Neuronal stem cell (in vitro differentiated cells): ENCODE measurements at regions not wholly inside any gene's neighbourhood (a gene's known extent, or its start where the extent isn't known, plus 50 kb on each side); places are given as distances from the start of the nearest gene placed in this dataset.
A peak's percentile ranks its signal among the peaks of the same experiment; 100 is the strongest.

Experiments used
- DNase-seq: peaks from one replicate; pipeline ENCODE4 v3.0.0-alpha.2; 2013; ENCODE audit warnings: low spot score
- H2AFZ ChIP-seq: one replicate; pipeline ENCODE4 v1.6.1; 2013; ENCODE audit warnings: mild to moderate bottlenecking, low read length, inconsistent platforms
- H2AK5ac ChIP-seq: 2 replicates; pipeline ENCODE4 v1.6.1; 2013; ENCODE audit warnings: low read depth, mild to moderate bottlenecking, inconsistent platforms, low read length, moderate library complexity, mixed read lengths
- H2BK120ac ChIP-seq: 2 replicates; pipeline ENCODE4 v1.6.1; 2013; ENCODE audit warnings: low read depth, mild to moderate bottlenecking, inconsistent platforms, low read length, moderate library complexity, mixed read lengths
- H2BK12ac ChIP-seq: one replicate; pipeline ENCODE4 v1.6.1; 2013; ENCODE audit warnings: low read length, inconsistent platforms
- H2BK15ac ChIP-seq: 2 replicates; pipeline ENCODE4 v1.6.1; 2013; ENCODE audit warnings: mild to moderate bottlenecking, low read length, inconsistent platforms, mixed read lengths
- H2BK5ac ChIP-seq: one replicate; pipeline ENCODE4 v1.6.1; 2013; ENCODE audit warnings: inconsistent platforms, mild to moderate bottlenecking, low read length, moderate library complexity
- H3K14ac ChIP-seq: one replicate; pipeline ENCODE4 v1.6.1; 2013; ENCODE audit warnings: low read length, inconsistent platforms
- H3K18ac ChIP-seq: 2 replicates; pipeline ENCODE4 v1.6.1; 2013; ENCODE audit warnings: low read length, inconsistent platforms
- H3K23ac ChIP-seq: 2 replicates; pipeline ENCODE4 v1.6.1; 2013; ENCODE audit warnings: low read depth, mild to moderate bottlenecking, mixed read lengths, low read length, inconsistent platforms; ENCODE audit not compliant: poor library complexity
- H3K27ac ChIP-seq: replicated peaks from 3 replicates; pipeline ENCODE4 v1.5.1; 2013; ENCODE audit warnings: low read length, inconsistent platforms
- H3K27me3 ChIP-seq, 3 experiments: 2 replicates each; pipeline ENCODE4 v1.6.1; 2013; ENCODE audit warnings: low read length in 3 of 3, mild to moderate bottlenecking in 2 of 3, inconsistent platforms in 1 of 3, low read depth in 1 of 3, mixed read lengths in 1 of 3, moderate library complexity in 1 of 3; ENCODE audit not compliant: control insufficient read depth in 3 of 3, insufficient read depth in 3 of 3
- H3K36me3 ChIP-seq, 2 donors: replicated peaks in 1 of 2; 2 replicates each; pipeline ENCODE4 v1.6.1; 2013; ENCODE audit warnings: low read length in 2 of 2; ENCODE audit not compliant: control insufficient read depth in 2 of 2, insufficient read depth in 2 of 2
- H3K4ac ChIP-seq: 2 replicates; pipeline ENCODE4 v1.6.1; 2013; ENCODE audit warnings: inconsistent platforms, mild to moderate bottlenecking, low read length, moderate library complexity
- H3K4me1 ChIP-seq, 2 donors: 1 replicate in 1 of 2; 2 replicates in 1 of 2; pipeline ENCODE4 v1.6.1; 2013; ENCODE audit warnings: low read length in 2 of 2, low read depth in 1 of 2; ENCODE audit not compliant: control insufficient read depth in 2 of 2, insufficient read depth in 1 of 2
- H3K4me2 ChIP-seq: one replicate; pipeline ENCODE4 v1.6.1; 2013; ENCODE audit warnings: mild to moderate bottlenecking, low read length, inconsistent platforms; ENCODE audit not compliant: insufficient read depth, poor library complexity, severe bottlenecking
- H3K4me3 ChIP-seq, 2 donors: 2 replicates each; pipeline ENCODE4 v1.5.1; 2013; ENCODE audit warnings: low read length in 2 of 2, mild to moderate bottlenecking in 2 of 2, inconsistent platforms in 1 of 2, moderate library complexity in 1 of 2
- H3K79me1 ChIP-seq: one replicate; pipeline ENCODE4 v1.6.1; 2013; ENCODE audit warnings: low read depth, mild to moderate bottlenecking, inconsistent platforms, low read length, moderate library complexity
- H3K9ac ChIP-seq: one replicate; pipeline ENCODE4 v1.6.1; 2013; ENCODE audit warnings: mild to moderate bottlenecking, low read depth, low read length, inconsistent platforms; ENCODE audit not compliant: poor library complexity
- H3K9me3 ChIP-seq, 2 donors: replicated peaks in 1 of 2; 2 replicates each; pipeline versions ENCODE3 to v1.6.1; 2013; ENCODE audit warnings: low read length in 2 of 2, mild to moderate bottlenecking in 2 of 2, inconsistent platforms in 1 of 2, low read depth in 1 of 2, mixed read lengths in 1 of 2, moderate library complexity in 1 of 2; ENCODE audit not compliant: control insufficient read depth in 2 of 2, insufficient read depth in 1 of 2
- H4K8ac ChIP-seq: one replicate; pipeline ENCODE4 v1.6.1; 2013; ENCODE audit warnings: low read depth, mild to moderate bottlenecking, inconsistent platforms, low read length, moderate library complexity
- H4K91ac ChIP-seq: one replicate; pipeline ENCODE4 v1.6.1; 2013; ENCODE audit warnings: low read length, low read depth, mild to moderate bottlenecking, inconsistent platforms; ENCODE audit not compliant: poor library complexity
- WGBS, 2 donors: extraction: QIAGEN DNeasy Blood & Tissue Kit; methylation state at CpG; one replicate each; pipeline ENCODE4 v1.1.7; 2013; ENCODE audit warnings: missing lambda C conversion rate in 2 of 2, mixed read lengths in 1 of 2; ENCODE audit not compliant: insufficient read length in 2 of 2, insufficient replicate concordance in 1 of 2; ENCODE audit errors: extremely low coverage in 2 of 2; 5-methylcytosine and 5-hydroxymethylcytosine counted together

GRCh38 chr14:38553586-38553985 is 297.7 kb upstream of the CLEC14A start:
- Histone ChIP-seq H4K8ac (no peak overlapping the region), H3K27ac (no peak overlapping the region), H2BK120ac (no peak overlapping the region), H3K4me1 (no peaks in the 10 kb centered on the region), H3K18ac (no peak overlapping the region), H3K4me3 (no peak overlapping the region), H3K79me1 (no peaks in the 10 kb centered on the region), H4K91ac (no peak overlapping the region), H3K9ac (no peak overlapping the region), H2BK5ac (no peak overlapping the region), H3K9me3 (no peaks in the 10 kb centered on the region), H3K4ac (no peak overlapping the region), H3K4me2 (no peak overlapping the region), H3K27me3 (no peaks in the 10 kb centered on the region), H2BK12ac (no peak overlapping the region), H3K23ac (no peak overlapping the region), H2BK15ac (no peak overlapping the region), H3K36me3 (no peaks in the 10 kb centered on the region), H2AK5ac (no peak overlapping the region), H3K14ac (no peak overlapping the region), H2AFZ (no peak overlapping the region)
- DNase-seq: no peak

DNA sequence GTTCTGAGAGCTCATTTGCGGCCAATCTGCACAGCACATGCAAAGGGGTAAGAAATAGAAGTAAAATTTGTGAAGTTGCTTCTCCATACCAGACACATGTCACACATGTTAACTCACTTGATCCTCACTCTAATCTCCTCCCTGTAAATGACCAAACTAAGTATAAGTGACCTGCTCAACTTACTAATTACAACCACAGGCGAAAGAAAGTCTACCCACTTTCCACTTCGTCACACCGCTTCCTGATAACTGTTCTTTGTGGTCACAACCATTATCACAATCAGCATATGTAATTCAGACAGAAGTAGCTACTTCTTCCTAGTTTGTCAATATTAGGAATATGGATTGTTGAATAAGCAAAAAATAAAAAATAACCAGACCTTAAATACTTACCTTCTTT is 293.7 kb upstream of the CLEC14A start:
- no peak overlapping the region for H2BK120ac ChIP-seq
- H3K27me3 ChIP-seq: no peaks in the 10 kb centered on the region
- H3K27ac ChIP-seq: no peak overlapping the region
- no peak overlapping the region for H2AK5ac ChIP-seq
- WGBS, 2 donors: no CpG with 5 or more reads among the region's 4 CpGs
- H3K23ac ChIP-seq: no peak overlapping the region
- H3K18ac ChIP-seq: no peak overlapping the region
- H2BK15ac ChIP-seq: no peak overlapping the region
- H2AFZ ChIP-seq: no peak overlapping the region
- H4K8ac ChIP-seq: no peak overlapping the region
- no peaks in the 10 kb centered on the region for H3K79me1 ChIP-seq
- no peak for DNase-seq
- no peak overlapping the region for H3K4me3 ChIP-seq
- no peak overlapping the region for H2BK12ac ChIP-seq
- no peak overlapping the region for H3K9ac ChIP-seq
- no peak overlapping the region for H3K4ac ChIP-seq
- H2BK5ac ChIP-seq: no peak overlapping the region
- peaks cover 0 to 9% of the 10 kb centered on the region in 2 donors for H3K4me1 ChIP-seq
- H3K36me3 ChIP-seq: no peaks in the 10 kb centered on the region
- no peak overlapping the region for H3K14ac ChIP-seq
- no peak overlapping the region for H4K91ac ChIP-seq
- no peaks in the 10 kb centered on the region for H3K9me3 ChIP-seq
- H3K4me2 ChIP-seq: no peak overlapping the region

DNA sequence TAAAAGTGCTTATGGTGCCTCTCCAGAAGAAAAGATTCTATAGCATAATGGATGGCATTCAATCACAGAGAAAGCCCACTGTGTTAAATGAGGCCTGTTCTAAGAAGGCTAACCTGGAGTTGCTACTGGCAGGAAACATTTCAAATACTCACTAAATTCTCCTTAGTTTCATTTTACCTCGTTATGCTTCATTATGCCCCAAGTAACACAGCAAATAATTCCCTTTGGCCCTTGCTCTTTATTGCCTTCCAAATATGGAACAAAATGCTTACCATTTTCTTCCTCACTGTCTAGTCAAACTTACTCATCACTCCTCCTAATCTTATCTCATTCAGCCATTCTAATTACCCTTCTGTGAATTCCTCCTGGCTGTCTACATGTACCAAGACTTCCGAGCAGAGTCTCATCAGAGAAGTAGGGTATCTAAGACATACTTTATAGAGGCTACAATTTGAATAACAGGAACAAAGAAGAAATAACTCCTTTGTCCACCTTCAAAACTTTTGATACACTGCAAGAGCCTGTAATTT is 292.1 kb upstream of the CLEC14A start:
- H2AK5ac ChIP-seq: no peak overlapping the region
- no peak overlapping the region for H3K14ac ChIP-seq
- no peak overlapping the region for H3K9ac ChIP-seq
- H3K4me1 ChIP-seq: peaks cover 0 to 9% of the 10 kb centered on the region in 2 donors
- H3K18ac ChIP-seq: no peak overlapping the region
- no peak overlapping the region for H2AFZ ChIP-seq
- H2BK15ac ChIP-seq: no peak overlapping the region
- no peak overlapping the region for H3K23ac ChIP-seq
- peak overlapping the region; percentile 46 for H3K27ac ChIP-seq
- H4K8ac ChIP-seq: no peak overlapping the region
- no peak overlapping the region for H2BK12ac ChIP-seq
- H3K9me3 ChIP-seq: no peaks in the 10 kb centered on the region
- no peaks in the 10 kb centered on the region for H3K27me3 ChIP-seq
- WGBS, 2 donors: no CpG with 5 or more reads among the region's 2 CpGs
- no peak overlapping the region for H3K4me2 ChIP-seq
- DNase-seq: no peak
- H4K91ac ChIP-seq: no peak overlapping the region
- no peak overlapping the region for H2BK120ac ChIP-seq
- no peak overlapping the region for H3K4me3 ChIP-seq
- no peaks in the 10 kb centered on the region for H3K36me3 ChIP-seq
- no peaks in the 10 kb centered on the region for H3K79me1 ChIP-seq
- H2BK5ac ChIP-seq: no peak overlapping the region
- H3K4ac ChIP-seq: no peak overlapping the region

DNA sequence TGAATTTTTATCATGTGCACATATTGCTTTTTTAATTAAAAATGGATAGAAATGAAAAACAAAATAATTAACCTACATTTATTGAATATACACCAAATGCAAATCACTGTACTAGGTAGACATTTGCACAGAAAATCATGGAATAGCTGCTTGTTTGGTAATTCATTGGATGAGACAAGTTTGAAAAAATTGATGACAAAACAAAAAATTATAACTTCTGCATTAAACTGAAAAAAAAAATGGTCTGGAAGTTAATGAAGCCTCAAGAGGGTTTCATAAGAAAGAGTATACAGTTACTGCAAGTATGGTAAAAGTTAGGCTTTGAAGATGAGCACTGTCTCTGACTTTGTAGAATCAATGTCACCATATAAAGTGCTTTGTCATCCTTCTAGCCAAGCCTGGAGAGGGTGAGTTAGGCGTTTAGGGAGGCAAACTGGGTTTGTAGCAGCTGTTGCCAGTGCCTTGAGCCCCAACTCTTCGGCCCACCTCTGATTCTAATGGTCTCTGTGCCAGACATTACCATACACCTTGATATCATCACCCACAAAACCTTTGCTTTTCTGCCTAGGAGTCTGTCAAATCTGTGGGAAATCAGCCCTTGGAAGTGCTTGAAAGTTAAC is 291.1 kb upstream of the CLEC14A start:
- Histone ChIP-seq H3K9me3 (no peaks in the 10 kb centered on the region), H3K23ac (no peak overlapping the region), H3K27ac (no peak overlapping the region), H2BK12ac (no peak overlapping the region), H3K27me3 (no peaks in the 10 kb centered on the region), H3K14ac (no peak overlapping the region), H2BK5ac (no peak overlapping the region), H2BK15ac (no peak overlapping the region), H2AK5ac (no peak overlapping the region), H3K18ac (no peak overlapping the region), H3K79me1 (no peaks in the 10 kb centered on the region), H3K4me1 (peaks cover 0 to 9% of the 10 kb centered on the region in 2 donors), H3K4me3 (no peak overlapping the region), H4K8ac (no peak overlapping the region), H4K91ac (no peak overlapping the region), H2AFZ (no peak overlapping the region), H3K36me3 (no peaks in the 10 kb centered on the region), H3K4me2 (no peak overlapping the region), H3K9ac (no peak overlapping the region), H2BK120ac (no peak overlapping the region), H3K4ac (no peak overlapping the region)
- WGBS, 2 donors: no CpG with 5 or more reads among the region's 2 CpGs
- no peak for DNase-seq
